ENCODE measurements at regions not wholly inside any gene's neighbourhood (a gene's known extent, or its start where the extent isn't known, plus 50 kb on each side); places are given as distances from the start of the nearest gene placed in this dataset.

DNA sequence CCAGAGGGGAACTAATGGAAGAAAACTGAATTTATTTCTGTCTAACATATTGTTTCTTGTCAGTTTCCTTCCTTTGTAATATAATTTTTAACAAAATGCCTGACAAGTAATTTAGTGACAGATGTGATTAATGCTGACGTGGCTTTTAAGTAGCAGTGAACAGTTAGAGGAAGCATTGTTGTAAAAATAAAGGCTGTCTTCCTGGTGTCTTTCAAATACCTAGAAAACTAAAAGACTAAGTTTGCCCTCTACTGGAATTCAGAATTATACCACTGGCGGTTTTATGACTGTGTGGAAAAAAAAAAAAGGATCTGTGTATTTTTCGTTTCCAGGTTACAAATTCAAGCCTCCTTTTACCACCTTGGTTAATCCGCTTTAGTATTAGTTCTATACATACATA, 217.1 kb upstream of the DPP6 start:
- Histone ChIP-seq H3K9me3 (no peaks in the 10 kb centered on the region; the same call in 1 of the 2 replicates), H3K4me1 (no peaks in the 10 kb centered on the region), H3K27me3 (ENCODE audit: low read depth) (no peaks in the 10 kb centered on the region), H3K4me3 (no peak overlapping the region), H3K36me3 (replicated peaks) (no peaks in the 10 kb centered on the region)
- no peak for DNase-seq (ENCODE audit: low spot score in 2 of 2)
- in situ Hi-C loops (cut with MboI; ENCODE audit: low sequenced_read_pairs) = no loop called here

DNA sequence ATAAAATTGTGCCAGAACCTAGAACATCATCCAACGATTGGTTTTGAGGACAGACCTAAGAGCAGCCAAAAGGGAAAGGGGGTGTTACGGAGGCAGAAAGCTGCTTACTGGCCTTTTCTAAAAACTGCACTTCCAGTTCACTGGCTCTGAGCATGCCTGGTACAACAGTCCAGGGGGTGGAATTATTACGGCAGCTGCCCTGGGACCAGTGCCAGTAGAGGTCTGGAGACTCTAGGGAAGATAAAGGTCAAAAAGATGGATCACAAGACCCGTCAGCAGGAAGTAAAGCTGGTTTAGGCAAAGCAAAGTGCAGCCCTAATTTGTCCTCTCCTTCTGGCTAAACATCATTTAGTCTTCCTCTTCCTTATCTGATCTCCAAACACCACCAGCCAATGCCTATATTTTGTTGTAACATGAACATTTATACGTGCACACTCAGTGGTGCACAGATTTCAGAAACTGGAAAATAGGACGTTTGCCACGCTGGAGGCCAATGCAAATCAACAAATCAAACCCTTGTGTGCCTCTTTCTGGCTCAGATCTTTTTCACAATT, 216.4 kb upstream of the DPP6 start:
- H3K9me3 ChIP-seq = no peaks in the 10 kb centered on the region; the same call in 1 of the 2 replicates
- no peak overlapping the region for H3K4me3 ChIP-seq
- in situ Hi-C loops (cut with MboI; ENCODE audit: low sequenced_read_pairs) = no loop called here
- no peaks in the 10 kb centered on the region for H3K36me3 ChIP-seq (replicated peaks)
- DNase-seq (ENCODE audit: low spot score in 2 of 2) = no peak
- H3K27me3 ChIP-seq (ENCODE audit: low read depth) = no peaks in the 10 kb centered on the region
- no peaks in the 10 kb centered on the region for H3K4me1 ChIP-seq

DNA sequence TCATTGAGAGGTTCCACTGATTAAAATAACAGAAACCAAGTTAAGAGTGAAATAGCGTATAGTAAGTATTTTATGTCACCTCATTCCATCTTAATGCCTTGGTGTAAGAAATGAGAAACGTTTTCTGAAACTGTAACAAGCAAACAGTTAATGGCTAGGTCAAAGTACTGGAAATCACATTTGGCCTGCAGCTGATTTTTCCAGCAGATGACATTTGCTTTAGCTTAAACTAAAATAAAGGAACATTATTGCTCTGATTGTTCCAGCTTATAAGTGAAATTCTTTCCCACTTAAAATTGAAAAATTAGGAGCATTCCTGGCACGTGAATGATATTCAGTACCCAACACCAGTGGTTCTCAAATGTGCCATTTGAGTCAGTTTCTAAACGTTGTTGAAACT, 213.6 kb upstream of the DPP6 start:
- DNase-seq (ENCODE audit: low spot score in 2 of 2) = no peak
- Histone ChIP-seq H3K36me3 (replicated peaks) (no peaks in the 10 kb centered on the region), H3K4me1 (no peaks in the 10 kb centered on the region), H3K4me3 (no peak overlapping the region), H3K9me3 (no peaks in the 10 kb centered on the region; the same call in 1 of the 2 replicates), H3K27me3 (ENCODE audit: low read depth) (no peaks in the 10 kb centered on the region)
- in situ Hi-C loops (cut with MboI; ENCODE audit: low sequenced_read_pairs) = no loop called here

DNA sequence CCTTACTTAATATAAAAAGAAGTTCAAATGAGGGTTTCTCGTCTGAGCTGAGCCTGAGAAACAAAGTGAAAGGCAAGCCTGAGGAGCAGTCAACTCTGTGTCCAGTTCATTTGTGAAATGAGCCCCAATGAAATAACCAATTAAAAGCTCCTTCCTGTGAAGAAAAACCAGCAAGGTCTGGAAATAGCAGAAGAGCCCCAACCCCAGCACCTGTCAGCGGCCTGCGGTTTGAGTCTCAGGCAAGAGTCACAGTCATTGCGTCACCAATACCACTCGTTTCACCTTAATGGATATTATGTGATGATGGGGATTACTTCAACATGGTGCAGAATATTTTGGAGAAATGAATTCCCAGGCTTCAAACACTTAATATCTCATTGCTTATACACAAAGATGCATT, 211.3 kb upstream of the DPP6 start:
- in situ Hi-C loops (cut with MboI; ENCODE audit: low sequenced_read_pairs) = no loop called here
- Histone ChIP-seq H3K4me1 (no peaks in the 10 kb centered on the region), H3K4me3 (no peak overlapping the region), H3K36me3 (replicated peaks) (no peaks in the 10 kb centered on the region), H3K9me3 (no peaks in the 10 kb centered on the region; the same call in 1 of the 2 replicates), H3K27me3 (ENCODE audit: low read depth) (no peaks in the 10 kb centered on the region)
- DNase-seq (ENCODE audit: low spot score in 2 of 2) = no peak

GRCh38 chr7:153847828-153848227, 204.4 kb upstream of the DPP6 start:
- no peaks in the 10 kb centered on the region for H3K9me3 ChIP-seq
- H3K4me1 ChIP-seq = no peaks in the 10 kb centered on the region
- H3K27me3 ChIP-seq (ENCODE audit: low read depth) = no peaks in the 10 kb centered on the region
- no peaks in the 10 kb centered on the region for H3K36me3 ChIP-seq (replicated peaks)
- no peak overlapping the region for H3K4me3 ChIP-seq
- in situ Hi-C loops (cut with MboI; ENCODE audit: low sequenced_read_pairs) = no loop called here
- no peak for DNase-seq (ENCODE audit: low spot score in 2 of 2)

DNA sequence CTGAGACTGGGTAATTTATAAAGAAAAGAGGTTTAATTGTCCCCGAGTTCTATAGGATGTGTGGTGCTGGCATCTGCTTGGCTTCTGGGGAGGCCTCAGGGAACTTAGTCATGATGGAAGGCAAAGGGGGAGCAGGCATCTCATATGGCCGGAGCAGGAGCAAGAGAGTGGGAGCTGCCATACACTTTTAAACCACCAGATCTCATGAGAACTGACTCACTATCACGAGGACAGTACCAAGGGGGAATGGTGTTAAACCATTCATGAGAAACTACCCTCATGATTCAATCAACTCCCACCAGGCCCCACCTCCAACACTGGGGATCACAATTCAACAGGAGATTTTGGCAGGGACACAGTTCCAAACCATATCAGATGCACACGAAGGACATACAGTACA, 199.9 kb upstream of the DPP6 start:
- H3K9me3 ChIP-seq = no peaks in the 10 kb centered on the region
- H3K4me1 ChIP-seq = no peaks in the 10 kb centered on the region
- no peaks in the 10 kb centered on the region for H3K36me3 ChIP-seq (replicated peaks)
- in situ Hi-C loops (cut with MboI; ENCODE audit: low sequenced_read_pairs) = no loop called here
- DNase-seq (ENCODE audit: low spot score in 2 of 2) = no peak
- no peak overlapping the region for H3K4me3 ChIP-seq
- no peaks in the 10 kb centered on the region for H3K27me3 ChIP-seq (ENCODE audit: low read depth)

- Histone ChIP-seq H3K27me3 (ENCODE audit: low read depth) (no peaks in the 10 kb centered on the region), H3K36me3 (replicated peaks) (no peaks in the 10 kb centered on the region), H3K4me3 (no peak overlapping the region), H3K4me1 (no peaks in the 10 kb centered on the region), H3K9me3 (no peaks in the 10 kb centered on the region)
- in situ Hi-C loops (cut with MboI; ENCODE audit: low sequenced_read_pairs) = no loop called here
- no peak for DNase-seq (ENCODE audit: low spot score in 2 of 2)
These were observed 193.8 kb upstream of the DPP6 start for GRCh38 chr7:153858355-153858754.

DNA sequence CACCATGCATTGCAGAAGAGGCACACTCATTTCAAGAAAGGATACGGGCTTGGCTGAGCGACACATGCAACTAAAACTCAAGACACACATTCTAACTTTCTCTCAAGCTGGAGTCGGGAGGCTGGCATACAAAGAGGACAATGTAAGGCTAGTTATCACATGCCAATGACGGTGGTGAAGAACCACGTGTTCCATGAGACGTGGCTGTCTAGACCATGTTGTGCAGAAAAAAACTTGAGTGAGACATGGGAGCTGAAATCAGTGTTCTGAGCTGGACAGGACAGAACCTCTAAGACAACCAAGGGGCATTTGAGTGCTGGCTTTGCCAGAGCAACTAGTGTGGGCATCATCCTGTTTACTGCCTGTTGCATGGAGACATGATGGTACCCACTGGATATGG, 193.0 kb upstream of the DPP6 start:
- in situ Hi-C loops (cut with MboI; ENCODE audit: low sequenced_read_pairs) = no loop called here
- Histone ChIP-seq H3K4me3 (no peak overlapping the region), H3K4me1 (no peaks in the 10 kb centered on the region), H3K27me3 (ENCODE audit: low read depth) (no peaks in the 10 kb centered on the region), H3K36me3 (replicated peaks) (no peaks in the 10 kb centered on the region), H3K9me3 (no peaks in the 10 kb centered on the region)
- no peak for DNase-seq (ENCODE audit: low spot score in 2 of 2)

DNA sequence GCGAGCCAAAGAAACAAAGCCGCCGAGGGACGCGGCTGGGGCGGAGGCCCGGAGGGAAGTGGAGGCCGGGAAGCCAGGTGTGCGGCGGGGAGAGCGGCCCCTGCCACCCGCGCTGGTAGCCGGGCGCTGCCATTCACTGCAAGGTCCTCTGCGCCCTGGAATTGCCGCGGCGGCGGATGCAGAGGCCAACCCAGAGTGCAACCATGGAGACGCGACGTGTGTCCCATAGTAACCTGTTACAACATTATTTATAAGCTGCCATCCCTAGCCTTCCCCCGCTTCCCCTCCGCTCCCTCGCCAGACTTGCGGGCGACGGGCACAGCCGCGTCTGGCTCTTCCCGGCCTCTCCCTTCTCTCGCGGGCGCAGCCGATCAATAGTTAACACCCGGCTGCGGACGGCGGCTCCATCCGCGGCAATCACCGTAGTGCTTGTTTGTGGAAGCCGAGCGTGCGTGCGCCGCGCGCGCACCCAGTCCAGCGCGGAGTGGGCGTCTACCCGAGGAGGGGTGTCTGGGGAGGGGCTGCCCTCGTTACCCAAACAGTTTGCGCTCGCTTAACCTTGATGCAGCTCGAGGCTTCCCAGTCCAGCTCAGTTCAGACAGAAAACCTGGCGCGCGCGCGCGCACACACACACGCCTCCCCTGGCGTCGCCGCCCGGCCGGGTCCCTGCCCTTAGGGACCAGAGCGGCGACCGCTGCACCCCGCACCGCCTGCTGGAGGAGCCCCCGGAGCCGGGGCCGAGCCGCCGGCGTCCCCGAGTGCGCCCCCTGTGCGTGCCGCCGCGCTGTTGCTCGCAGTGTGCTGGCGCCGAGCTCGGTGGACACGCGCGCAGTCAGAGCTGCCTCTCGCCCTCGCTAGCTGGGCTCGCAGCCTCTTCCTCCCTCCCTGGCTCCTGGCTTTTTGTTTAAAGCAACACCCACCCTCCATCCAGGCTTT, 165.4 kb upstream of the DPP6 start:
- no peaks in the 10 kb centered on the region for H3K27me3 ChIP-seq (ENCODE audit: low read depth)
- H3K4me3 ChIP-seq = no peak overlapping the region
- no peak for DNase-seq (ENCODE audit: low spot score in 2 of 2)
- no peaks in the 10 kb centered on the region for H3K36me3 ChIP-seq (replicated peaks)
- in situ Hi-C loops (cut with MboI; ENCODE audit: low sequenced_read_pairs) = no loop called here
- no peaks in the 10 kb centered on the region for H3K4me1 ChIP-seq
- no peaks in the 10 kb centered on the region for H3K9me3 ChIP-seq

DNA sequence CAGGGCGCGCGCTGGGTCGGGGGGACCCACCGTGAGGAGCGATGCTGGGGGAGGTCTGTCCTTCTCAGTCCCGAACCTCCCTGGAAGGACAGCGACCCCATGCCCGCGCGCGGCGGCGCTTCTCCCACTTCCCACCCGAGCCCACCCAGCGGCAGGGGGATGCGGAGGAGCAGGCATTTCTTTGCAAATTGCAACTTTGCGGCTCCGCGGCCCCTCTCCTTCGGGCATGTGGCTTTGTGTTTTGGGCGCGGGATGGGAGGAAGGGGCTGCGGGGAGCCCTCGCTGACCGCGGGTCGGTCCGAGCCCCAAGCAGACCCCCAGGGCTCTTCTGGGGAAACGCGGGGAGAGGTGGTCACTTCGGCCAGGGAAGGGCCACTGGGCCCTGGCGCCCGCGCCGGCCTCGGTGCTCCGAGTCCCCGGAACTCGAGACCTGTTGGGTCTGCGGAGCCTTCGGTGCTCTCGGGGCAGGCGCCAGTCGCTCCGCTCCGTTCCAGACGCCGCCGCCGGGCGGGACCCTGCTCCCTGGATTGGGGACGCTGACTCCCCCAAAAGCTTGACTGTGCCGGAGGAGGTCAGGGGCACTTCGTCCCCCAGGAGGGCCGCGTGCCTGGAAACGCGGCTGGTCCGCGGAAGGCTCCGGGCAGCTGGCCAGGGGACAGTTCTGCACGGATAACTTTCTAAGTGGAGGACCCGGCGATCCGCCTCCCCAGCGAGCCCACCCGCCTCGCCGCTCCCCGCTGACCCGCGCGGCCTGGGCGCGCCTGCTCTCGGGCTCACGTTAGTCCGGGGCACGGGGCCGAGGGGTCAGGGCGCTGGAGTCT, 164.2 kb upstream of the DPP6 start:
- DNase-seq (ENCODE audit: low spot score in 2 of 2) = no peak
- in situ Hi-C loops (cut with MboI; ENCODE audit: low sequenced_read_pairs) = no loop called here
- Histone ChIP-seq H3K4me3 (no peak overlapping the region), H3K36me3 (replicated peaks) (no peaks in the 10 kb centered on the region), H3K9me3 (no peaks in the 10 kb centered on the region), H3K4me1 (no peaks in the 10 kb centered on the region), H3K27me3 (ENCODE audit: low read depth) (no peaks in the 10 kb centered on the region)

- no peak overlapping the region for H3K4me3 ChIP-seq
- H3K4me1 ChIP-seq = no peaks in the 10 kb centered on the region
- no peaks in the 10 kb centered on the region for H3K36me3 ChIP-seq (replicated peaks)
- no peak for DNase-seq (ENCODE audit: low spot score in 2 of 2)
- H3K27me3 ChIP-seq (ENCODE audit: low read depth) = no peaks in the 10 kb centered on the region
- in situ Hi-C loops (cut with MboI; ENCODE audit: low sequenced_read_pairs) = no loop called here
- H3K9me3 ChIP-seq = no peaks in the 10 kb centered on the region; the same call in 1 of the 2 replicates
These were observed 160.2 kb upstream of the DPP6 start for GRCh38 chr7:153891990-153892389.

DNA sequence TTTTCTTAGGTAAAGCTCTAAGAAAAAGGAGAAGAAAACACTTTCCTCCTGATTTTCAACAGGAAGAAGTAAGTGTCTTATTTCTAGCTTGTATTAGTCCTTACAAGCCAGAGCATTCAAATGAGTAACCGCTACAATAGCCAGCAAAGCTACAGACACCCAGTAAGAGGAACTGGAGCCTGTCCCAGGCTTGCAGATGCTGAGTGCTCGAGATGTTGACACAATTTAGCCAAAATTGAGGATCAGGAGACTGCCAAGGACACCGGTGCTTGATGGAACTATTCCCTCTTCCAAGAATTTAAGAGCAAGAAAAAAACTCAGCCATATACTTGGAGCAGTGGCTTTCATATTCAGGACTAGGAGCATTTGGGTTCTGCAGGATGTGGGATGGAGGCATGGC, 149.3 kb upstream of the DPP6 start:
- no peaks in the 10 kb centered on the region for H3K9me3 ChIP-seq

GRCh38 chr7:153912211-153912610, 140.0 kb upstream of the DPP6 start:
- Histone ChIP-seq H3K27me3 (ENCODE audit: low read depth) (no peaks in the 10 kb centered on the region), H3K4me1 (no peaks in the 10 kb centered on the region), H3K36me3 (replicated peaks) (no peaks in the 10 kb centered on the region), H3K9me3 (no peaks in the 10 kb centered on the region), H3K4me3 (no peak overlapping the region)
- DNase-seq (ENCODE audit: low spot score in 2 of 2) = no peak
- in situ Hi-C loops (cut with MboI; ENCODE audit: low sequenced_read_pairs) = no loop called here

More for the DNA sequence above, 149.3 kb upstream of the DPP6 start:
- Histone ChIP-seq H3K4me1 (no peaks in the 10 kb centered on the region), H3K36me3 (replicated peaks) (no peaks in the 10 kb centered on the region), H3K4me3 (no peak overlapping the region), H3K27me3 (ENCODE audit: low read depth) (no peaks in the 10 kb centered on the region)
- DNase-seq (ENCODE audit: low spot score in 2 of 2) = no peak
- in situ Hi-C loops (cut with MboI; ENCODE audit: low sequenced_read_pairs) = no loop called here

GRCh38 chr7:153920126-153920525, 132.1 kb upstream of the DPP6 start:
- H3K4me3 ChIP-seq = no peak overlapping the region
- in situ Hi-C loops (cut with MboI; ENCODE audit: low sequenced_read_pairs) = no loop called here
- no peaks in the 10 kb centered on the region for H3K9me3 ChIP-seq
- DNase-seq (ENCODE audit: low spot score in 2 of 2) = no peak
- no peaks in the 10 kb centered on the region for H3K4me1 ChIP-seq
- H3K27me3 ChIP-seq (ENCODE audit: low read depth) = no peaks in the 10 kb centered on the region
- H3K36me3 ChIP-seq (replicated peaks) = no peaks in the 10 kb centered on the region

Data from HAP-1 (cell line).